Mesothelial cell of epicardium (in vitro differentiated cells): ENCODE measurements at regions not wholly inside any gene's neighbourhood (a gene's known extent, or its start where the extent isn't known, plus 50 kb on each side); places are given as distances from the start of the nearest gene placed in this dataset.

ENCODE experiments used
- DNase-seq, 2 experiments: peaks; one replicate each; pipeline ENCODE4 v3.0.0; 2021; ENCODE audit warnings: low spot score in 2 of 2; ENCODE audit not compliant: unreplicated experiment in 2 of 2
- H3K27ac Mint-ChIP-seq: 2 replicates; pipeline ENCODE4 v1.8.0; 2021; ENCODE audit warnings: mixed read lengths
- H3K27me3 Mint-ChIP-seq: 2 replicates; pipeline ENCODE4 v1.8.0; 2021; ENCODE audit warnings: low read depth, mixed read lengths
- H3K36me3 Mint-ChIP-seq: 2 replicates; pipeline ENCODE4 v1.8.0; 2021; ENCODE audit warnings: mixed read lengths
- H3K4me1 Mint-ChIP-seq: 2 replicates; pipeline ENCODE4 v1.8.0; 2021; ENCODE audit warnings: mixed read lengths
- H3K4me3 Mint-ChIP-seq: 2 replicates; pipeline ENCODE4 v1.8.0; 2021; ENCODE audit warnings: mild to moderate bottlenecking, moderate library complexity, mixed read lengths
- H3K9me3 Mint-ChIP-seq: 2 replicates; pipeline ENCODE4 v1.8.0; 2021; ENCODE audit warnings: mixed read lengths
- CTCF ChIP-seq: fragments of 200-600 bp; sonication (generic); IDR thresholded peaks from one replicate; pipeline ENCODE4 v1.5.0; 2021; ENCODE audit warnings: antibody characterized with exemption; ENCODE audit not compliant: unreplicated experiment

GRCh38 chr2:6203291-6203959 is 511.2 kb downstream of the SOX11 start:
- Mint-ChIP-seq H3K27me3 (no peaks in the 10 kb centered on the region), H3K4me1 (peaks cover 9% of the 10 kb centered on the region), H3K9me3 (peaks cover 15% of the 10 kb centered on the region), H3K27ac (no peak overlapping the region), H3K36me3 (peaks cover 4% of the 10 kb centered on the region), H3K4me3 (no peak overlapping the region)
- TF ChIP-seq CTCF, result no peak
- DNase-seq, result no peak

GRCh38 chr2:6206882-6207281 is 514.7 kb downstream of the SOX11 start:
- H3K4me3 Mint-ChIP-seq, result no peak overlapping the region
- DNase-seq, result no peak
- no peak for TF ChIP-seq CTCF
- no peaks in the 10 kb centered on the region for H3K27me3 Mint-ChIP-seq
- H3K36me3 Mint-ChIP-seq, result no peaks in the 10 kb centered on the region
- no peak overlapping the region for H3K27ac Mint-ChIP-seq
- peaks cover 18% of the 10 kb centered on the region for H3K4me1 Mint-ChIP-seq
- H3K9me3 Mint-ChIP-seq, result peaks cover 3% of the 10 kb centered on the region

- Mint-ChIP-seq H3K9me3 (peaks cover 3% of the 10 kb centered on the region), H3K36me3 (no peaks in the 10 kb centered on the region), H3K27me3 (no peaks in the 10 kb centered on the region), H3K27ac (no peak overlapping the region), H3K4me3 (no peak overlapping the region), H3K4me1 (peaks cover 42% of the 10 kb centered on the region)
- DNase-seq, result no peak
- TF ChIP-seq CTCF, result no peak
Measured at GRCh38 chr2:6211236-6211635, 519.1 kb downstream of the SOX11 start.

GRCh38 chr2:6212491-6212890 is 520.3 kb downstream of the SOX11 start:
- H3K4me3 Mint-ChIP-seq, result peak overlapping the region; percentile 9
- peaks cover 3% of the 10 kb centered on the region for H3K9me3 Mint-ChIP-seq

GRCh38 chr2:6213056-6213780 is 521.0 kb downstream of the SOX11 start:
- Mint-ChIP-seq H3K36me3 (no peaks in the 10 kb centered on the region), H3K9me3 (peaks cover 3% of the 10 kb centered on the region), H3K4me1 (peaks cover 39% of the 10 kb centered on the region), H3K27me3 (no peaks in the 10 kb centered on the region), H3K4me3 (no peak overlapping the region), H3K27ac (no peak overlapping the region)
- no peak for DNase-seq
- no peak for TF ChIP-seq CTCF

More at GRCh38 chr2:6212491-6212890, 520.3 kb downstream of the SOX11 start:
- no peaks in the 10 kb centered on the region for H3K36me3 Mint-ChIP-seq
- no peaks in the 10 kb centered on the region for H3K27me3 Mint-ChIP-seq
- peak overlapping the region; percentile 81 for H3K27ac Mint-ChIP-seq
- H3K4me1 Mint-ChIP-seq, result peaks cover 39% of the 10 kb centered on the region
- TF ChIP-seq CTCF, result no peak
- DNase-seq, result no peak
